ENCODE measurements at regions not wholly inside any gene's neighbourhood (a gene's known extent, or its start where the extent isn't known, plus 50 kb on each side); places are given as distances from the start of the nearest gene placed in this dataset.
"Not testable (repeated sequence)": the region's sequence is repeated elsewhere in the genome, so short reads cannot be mapped to it uniquely, and the experiment has no call there.

- H3K4me3 ChIP-seq; DNase-seq; H3K27me3 ChIP-seq (ENCODE audit: low read depth); intact Hi-C loops (cut with micrococcal nuclease); H3K9me3 ChIP-seq (replicated peaks); H3K27ac ChIP-seq (replicated peaks); H3K36me3 ChIP-seq; H3K4me1 ChIP-seq: not testable (repeated sequence)
These were observed 61.1 kb downstream of the DEFB131A start for GRCh38 chr4:9505341-9505740.

- intact Hi-C loops (cut with micrococcal nuclease); H3K27me3 ChIP-seq (ENCODE audit: low read depth); H3K4me1 ChIP-seq; H3K4me3 ChIP-seq; DNase-seq; H3K9me3 ChIP-seq (replicated peaks); H3K27ac ChIP-seq (replicated peaks); H3K36me3 ChIP-seq: not testable (repeated sequence)
These were observed 62.5 kb downstream of the DEFB131A start for GRCh38 chr4:9506672-9507071.

- H3K4me3 ChIP-seq; H3K36me3 ChIP-seq; H3K9me3 ChIP-seq (replicated peaks); intact Hi-C loops (cut with micrococcal nuclease); H3K27ac ChIP-seq (replicated peaks); H3K4me1 ChIP-seq; DNase-seq; H3K27me3 ChIP-seq (ENCODE audit: low read depth): not testable (repeated sequence)
These were observed 68.7 kb downstream of the DEFB131A start for GRCh38 chr4:9512941-9513340.

GRCh38 chr4:9519631-9520030 is 75.4 kb downstream of the DEFB131A start:
- DNase-seq; H3K4me3 ChIP-seq; H3K36me3 ChIP-seq; intact Hi-C loops (cut with micrococcal nuclease); H3K4me1 ChIP-seq; H3K9me3 ChIP-seq (replicated peaks); H3K27ac ChIP-seq (replicated peaks); H3K27me3 ChIP-seq (ENCODE audit: low read depth): not testable (repeated sequence)

- H3K27me3 ChIP-seq (ENCODE audit: low read depth); H3K4me1 ChIP-seq; H3K36me3 ChIP-seq; H3K4me3 ChIP-seq; intact Hi-C loops (cut with micrococcal nuclease); H3K27ac ChIP-seq (replicated peaks); DNase-seq; H3K9me3 ChIP-seq (replicated peaks): not testable (repeated sequence)
These were observed 78.7 kb downstream of the DEFB131A start for GRCh38 chr4:9522903-9523302.

- peaks cover 19% of the 10 kb centered on the region for H3K27me3 ChIP-seq (ENCODE audit: low read depth)
- H3K36me3 ChIP-seq; H3K9me3 ChIP-seq (replicated peaks); DNase-seq; H3K4me1 ChIP-seq; H3K27ac ChIP-seq (replicated peaks); H3K4me3 ChIP-seq; intact Hi-C loops (cut with micrococcal nuclease): not testable (repeated sequence)
These were observed 80.2 kb downstream of the DEFB131A start for GRCh38 chr4:9524406-9524805.

- peak overlapping the region; percentile 67 for H3K4me3 ChIP-seq
- H3K27me3 ChIP-seq (ENCODE audit: low read depth), result peaks cover 63% of the 10 kb centered on the region
- TF ChIP-seq CTCF (IDR thresholded peaks at IDR 0.05; ENCODE audit: borderline replicate concordance), result peak; percentile 91
- H3K4me1 ChIP-seq; H3K9me3 ChIP-seq (replicated peaks); intact Hi-C loops (cut with micrococcal nuclease); H3K36me3 ChIP-seq; H3K27ac ChIP-seq (replicated peaks): not testable (repeated sequence)
- DNase-seq, result peak; percentile 78
These were observed 88.1 kb downstream of the DEFB131A start for GRCh38 chr4:9532134-9532862.

- H3K9me3 ChIP-seq (replicated peaks); H3K4me1 ChIP-seq; H3K27ac ChIP-seq (replicated peaks); intact Hi-C loops (cut with micrococcal nuclease); H3K36me3 ChIP-seq; DNase-seq: not testable (repeated sequence)
- H3K4me3 ChIP-seq, result peak overlapping the region; percentile 67
- H3K27me3 ChIP-seq (ENCODE audit: low read depth), result peaks cover 64% of the 10 kb centered on the region
These were observed 88.6 kb downstream of the DEFB131A start for GRCh38 chr4:9532863-9533192.

- H3K9me3 ChIP-seq (replicated peaks); intact Hi-C loops (cut with micrococcal nuclease); H3K27ac ChIP-seq (replicated peaks); H3K4me1 ChIP-seq; H3K4me3 ChIP-seq; H3K36me3 ChIP-seq; DNase-seq: not testable (repeated sequence)
- H3K27me3 ChIP-seq (ENCODE audit: low read depth), result peaks cover 67% of the 10 kb centered on the region
These were observed 92.9 kb downstream of the DEFB131A start for GRCh38 chr4:9537101-9537500.

- H3K27ac ChIP-seq (replicated peaks); H3K4me3 ChIP-seq; H3K36me3 ChIP-seq; H3K4me1 ChIP-seq; DNase-seq; H3K9me3 ChIP-seq (replicated peaks); intact Hi-C loops (cut with micrococcal nuclease): not testable (repeated sequence)
- H3K27me3 ChIP-seq (ENCODE audit: low read depth), result peaks cover 43% of the 10 kb centered on the region
These were observed 95.8 kb downstream of the DEFB131A start for GRCh38 chr4:9539939-9540520.

GRCh38 chr4:9541388-9541915 is 97.2 kb downstream of the DEFB131A start:
- DNase-seq; H3K4me1 ChIP-seq; H3K36me3 ChIP-seq; intact Hi-C loops (cut with micrococcal nuclease); H3K9me3 ChIP-seq (replicated peaks); H3K27ac ChIP-seq (replicated peaks); H3K4me3 ChIP-seq: not testable (repeated sequence)
- H3K27me3 ChIP-seq (ENCODE audit: low read depth), result peaks cover 47% of the 10 kb centered on the region

- H3K27ac ChIP-seq (replicated peaks); H3K4me1 ChIP-seq; intact Hi-C loops (cut with micrococcal nuclease); DNase-seq; H3K4me3 ChIP-seq; H3K36me3 ChIP-seq; H3K9me3 ChIP-seq (replicated peaks): not testable (repeated sequence)
- H3K27me3 ChIP-seq (ENCODE audit: low read depth), result peaks cover 22% of the 10 kb centered on the region
These were observed 100.6 kb downstream of the DEFB131A start for GRCh38 chr4:9544851-9545250.

GRCh38 chr4:9547470-9547869 is 103.3 kb downstream of the DEFB131A start:
- H3K27me3 ChIP-seq (ENCODE audit: low read depth), result peaks cover 15% of the 10 kb centered on the region
- DNase-seq; H3K36me3 ChIP-seq; H3K9me3 ChIP-seq (replicated peaks); H3K4me3 ChIP-seq; intact Hi-C loops (cut with micrococcal nuclease); H3K4me1 ChIP-seq; H3K27ac ChIP-seq (replicated peaks): not testable (repeated sequence)

All from left ventricle myocardium inferior (tissue), 1 donor.